Endothelial cell (in vitro differentiated cells): ENCODE measurements at regions not wholly inside any gene's neighbourhood (a gene's known extent, or its start where the extent isn't known, plus 50 kb on each side); places are given as distances from the start of the nearest gene placed in this dataset.

Experiments
- DNase-seq: peaks from one replicate; pipeline ENCODE4 v3.0.0; 2021; ENCODE audit warnings: low spot score
- H3K27ac Mint-ChIP-seq: one replicate; pipeline ENCODE4 v1.8.0; 2021; ENCODE audit warnings: mixed read lengths, inconsistent platforms; ENCODE audit not compliant: unreplicated experiment
- H3K27me3 Mint-ChIP-seq: one replicate; pipeline ENCODE4 v1.8.0; 2021; ENCODE audit warnings: mild to moderate bottlenecking, moderate library complexity, mixed read lengths, inconsistent platforms; ENCODE audit not compliant: unreplicated experiment
- H3K36me3 Mint-ChIP-seq: one replicate; pipeline ENCODE4 v1.8.0; 2021; ENCODE audit warnings: mild to moderate bottlenecking, low read depth, mixed read lengths, inconsistent platforms; ENCODE audit not compliant: unreplicated experiment
- H3K4me1 Mint-ChIP-seq: one replicate; pipeline ENCODE4 v1.8.0; 2021; ENCODE audit warnings: mild to moderate bottlenecking, mixed read lengths, inconsistent platforms; ENCODE audit not compliant: unreplicated experiment
- H3K4me3 Mint-ChIP-seq: one replicate; pipeline ENCODE4 v1.8.0; 2021; ENCODE audit warnings: mild to moderate bottlenecking, mixed read lengths, inconsistent platforms; ENCODE audit not compliant: unreplicated experiment
- H3K9me3 Mint-ChIP-seq: one replicate; pipeline ENCODE4 v1.8.0; 2021; ENCODE audit warnings: mixed read lengths, inconsistent platforms; ENCODE audit not compliant: unreplicated experiment
- TF ChIP-seq, protein P1 (sequence below): fragments of 200-600 bp; sonication (generic); IDR thresholded peaks from one replicate; pipeline ENCODE4 v1.5.0; 2021; ENCODE audit warnings: antibody characterized with exemption; ENCODE audit not compliant: unreplicated experiment

GRCh38 chr2:194559523-194559922 is 1097.5 kb upstream of the SLC39A10 start:
- H3K36me3 Mint-ChIP-seq = no peaks in the 10 kb centered on the region
- no peaks in the 10 kb centered on the region for H3K27me3 Mint-ChIP-seq
- no peak for DNase-seq
- no peaks in the 10 kb centered on the region for H3K9me3 Mint-ChIP-seq
- H3K4me3 Mint-ChIP-seq = no peak overlapping the region
- H3K27ac Mint-ChIP-seq = no peak overlapping the region
- H3K4me1 Mint-ChIP-seq = no peaks in the 10 kb centered on the region
- TF ChIP-seq, protein P1, sequence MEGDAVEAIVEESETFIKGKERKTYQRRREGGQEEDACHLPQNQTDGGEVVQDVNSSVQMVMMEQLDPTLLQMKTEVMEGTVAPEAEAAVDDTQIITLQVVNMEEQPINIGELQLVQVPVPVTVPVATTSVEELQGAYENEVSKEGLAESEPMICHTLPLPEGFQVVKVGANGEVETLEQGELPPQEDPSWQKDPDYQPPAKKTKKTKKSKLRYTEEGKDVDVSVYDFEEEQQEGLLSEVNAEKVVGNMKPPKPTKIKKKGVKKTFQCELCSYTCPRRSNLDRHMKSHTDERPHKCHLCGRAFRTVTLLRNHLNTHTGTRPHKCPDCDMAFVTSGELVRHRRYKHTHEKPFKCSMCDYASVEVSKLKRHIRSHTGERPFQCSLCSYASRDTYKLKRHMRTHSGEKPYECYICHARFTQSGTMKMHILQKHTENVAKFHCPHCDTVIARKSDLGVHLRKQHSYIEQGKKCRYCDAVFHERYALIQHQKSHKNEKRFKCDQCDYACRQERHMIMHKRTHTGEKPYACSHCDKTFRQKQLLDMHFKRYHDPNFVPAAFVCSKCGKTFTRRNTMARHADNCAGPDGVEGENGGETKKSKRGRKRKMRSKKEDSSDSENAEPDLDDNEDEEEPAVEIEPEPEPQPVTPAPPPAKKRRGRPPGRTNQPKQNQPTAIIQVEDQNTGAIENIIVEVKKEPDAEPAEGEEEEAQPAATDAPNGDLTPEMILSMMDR = no peak

- H3K4me3 Mint-ChIP-seq = no peak overlapping the region
- H3K27ac Mint-ChIP-seq = no peak overlapping the region
- no peaks in the 10 kb centered on the region for H3K9me3 Mint-ChIP-seq
- H3K36me3 Mint-ChIP-seq = no peaks in the 10 kb centered on the region
- no peak for DNase-seq
- no peaks in the 10 kb centered on the region for H3K27me3 Mint-ChIP-seq
- no peaks in the 10 kb centered on the region for H3K4me1 Mint-ChIP-seq
- TF ChIP-seq, protein P1 = no peak
Observed at GRCh38 chr2:194557993-194558392, 1099.0 kb upstream of the SLC39A10 start.

DNA sequence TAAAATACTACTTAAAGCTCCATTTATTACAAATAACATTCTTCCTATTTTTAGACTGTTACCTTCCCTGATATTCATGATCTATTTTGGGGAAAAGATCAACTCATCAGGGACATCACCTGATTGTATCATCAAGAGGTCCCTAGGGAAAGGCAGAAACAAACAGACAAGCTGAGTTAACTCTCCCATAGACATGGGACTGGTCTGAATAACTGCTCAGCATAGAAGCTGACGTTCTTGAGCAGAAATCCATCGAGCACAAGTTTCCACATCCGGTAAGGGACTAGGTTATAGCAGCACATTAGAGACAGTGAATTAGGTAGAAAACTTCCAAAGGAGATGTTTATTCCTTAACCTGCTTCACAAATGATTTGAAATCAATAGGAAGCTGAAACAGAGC is 1100.4 kb upstream of the SLC39A10 start:
- no peaks in the 10 kb centered on the region for H3K9me3 Mint-ChIP-seq
- no peaks in the 10 kb centered on the region for H3K36me3 Mint-ChIP-seq
- H3K4me3 Mint-ChIP-seq = no peak overlapping the region
- DNase-seq = no peak
- no peak overlapping the region for H3K27ac Mint-ChIP-seq
- H3K27me3 Mint-ChIP-seq = no peaks in the 10 kb centered on the region
- TF ChIP-seq, protein P1 = no peak
- H3K4me1 Mint-ChIP-seq = no peaks in the 10 kb centered on the region

GRCh38 chr2:194553980-194554379 is 1103.0 kb upstream of the SLC39A10 start:
- H3K4me1 Mint-ChIP-seq = no peaks in the 10 kb centered on the region
- TF ChIP-seq, protein P1 = no peak
- H3K9me3 Mint-ChIP-seq = no peaks in the 10 kb centered on the region

DNA sequence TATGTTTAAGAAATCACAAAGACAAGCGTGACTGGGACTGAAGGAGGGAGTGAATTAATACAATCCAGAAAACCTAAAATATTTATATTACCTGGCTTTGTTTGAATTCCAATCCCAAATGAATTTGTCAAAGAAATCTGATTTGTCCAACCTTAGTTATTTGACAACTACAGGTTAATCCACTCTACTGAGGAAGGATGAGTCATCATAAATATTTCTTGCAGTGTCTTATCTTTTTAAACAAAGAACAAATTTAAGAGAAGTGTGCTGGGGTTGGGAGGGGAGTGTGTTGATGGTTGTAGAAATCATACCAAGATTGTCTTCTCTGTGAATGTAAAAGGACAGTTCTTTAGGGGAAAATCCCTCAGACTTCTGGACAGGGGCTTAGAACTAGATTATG is 1106.3 kb upstream of the SLC39A10 start:
- H3K4me3 Mint-ChIP-seq = no peak overlapping the region
- no peaks in the 10 kb centered on the region for H3K4me1 Mint-ChIP-seq

More at GRCh38 chr2:194553980-194554379, 1103.0 kb upstream of the SLC39A10 start:
- Mint-ChIP-seq H3K36me3 (no peaks in the 10 kb centered on the region), H3K27ac (no peak overlapping the region), H3K4me3 (no peak overlapping the region), H3K27me3 (no peaks in the 10 kb centered on the region)
- DNase-seq = no peak

More for the DNA sequence above, 1106.3 kb upstream of the SLC39A10 start:
- DNase-seq = no peak
- Mint-ChIP-seq H3K36me3 (no peaks in the 10 kb centered on the region), H3K27ac (no peak overlapping the region), H3K9me3 (no peaks in the 10 kb centered on the region), H3K27me3 (no peaks in the 10 kb centered on the region)
- TF ChIP-seq, protein P1 = no peak
